ENCODE measurements at regions not wholly inside any gene's neighbourhood (a gene's known extent, or its start where the extent isn't known, plus 50 kb on each side); places are given as distances from the start of the nearest gene placed in this dataset.
A peak's percentile ranks its signal among the peaks of the same experiment; 100 is the strongest.
"Not testable (repeated sequence)": the region's sequence is repeated elsewhere in the genome, so short reads cannot be mapped to it uniquely, and the experiment has no call there.

DNA sequence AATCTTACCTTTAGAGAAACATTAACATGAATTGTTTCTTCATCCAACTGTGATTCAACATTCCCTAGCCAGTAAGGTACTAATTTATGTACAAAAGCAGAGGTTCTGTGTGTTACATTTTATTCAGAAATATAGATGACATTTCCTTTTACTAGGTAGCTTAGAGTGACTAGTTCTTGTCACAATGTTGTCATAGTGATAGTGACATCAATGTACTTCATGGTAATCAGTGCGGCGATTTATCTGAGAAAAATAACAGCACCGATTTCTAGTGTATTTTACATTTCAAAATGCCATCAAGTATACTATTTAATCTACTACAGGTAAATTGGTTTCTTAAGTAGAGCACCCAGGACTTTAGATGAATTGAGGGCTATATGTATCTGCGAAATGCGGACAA lies 72.1 kb upstream of the DGKB start:
- ATAC-seq = no peak
- FAIRE-seq = no peak

DNA sequence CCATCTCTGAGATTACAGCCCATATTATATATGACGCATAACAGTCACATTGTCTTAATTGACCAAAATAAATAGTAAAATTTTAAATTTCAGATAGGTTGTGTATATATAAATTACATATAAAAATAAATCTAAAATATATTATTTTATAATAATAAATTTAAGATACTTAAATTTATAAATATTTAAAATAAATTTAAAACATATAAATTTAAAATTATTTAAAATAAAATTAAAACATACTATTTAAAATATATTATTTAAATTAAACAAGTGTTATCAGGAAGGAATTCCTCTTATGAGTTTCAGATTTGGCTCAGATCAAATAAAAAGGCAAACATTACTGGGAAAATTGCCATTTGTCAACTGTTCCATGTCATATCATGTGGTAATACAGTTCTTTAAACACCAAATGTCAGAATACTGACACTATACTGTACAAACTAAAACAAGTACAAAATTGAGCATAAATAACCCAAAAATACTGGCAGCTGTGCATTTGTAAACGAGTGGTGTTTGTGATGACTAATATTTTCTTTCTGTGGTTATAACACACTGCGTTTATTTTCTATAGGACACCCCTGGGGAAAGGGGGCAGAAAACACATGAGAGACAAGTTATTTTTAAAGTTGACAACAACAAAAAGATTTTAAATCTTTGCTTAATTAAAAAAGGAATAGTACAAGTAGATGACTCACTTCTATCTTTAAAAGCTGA lies 71.3 kb upstream of the DGKB start:
- Histone ChIP-seq H3K4me3 (no peak overlapping the region), H3K9me3 (no peaks in the 10 kb centered on the region), H3K4me1 (peaks cover 6 to 12% (median 10%) of the 10 kb centered on the region in 3 donors), H3K36me3 (no peaks in the 10 kb centered on the region), H3K27ac (no peak overlapping the region), H3K27me3 (no peaks in the 10 kb centered on the region)
- intact Hi-C loops (cut with DNase I) = no loop called here
- ATAC-seq (peak; percentile 38 to 86 (median 70)), DNase-seq (no peak), FAIRE-seq (peak; percentile 95)
- TF ChIP-seq, protein P1, sequence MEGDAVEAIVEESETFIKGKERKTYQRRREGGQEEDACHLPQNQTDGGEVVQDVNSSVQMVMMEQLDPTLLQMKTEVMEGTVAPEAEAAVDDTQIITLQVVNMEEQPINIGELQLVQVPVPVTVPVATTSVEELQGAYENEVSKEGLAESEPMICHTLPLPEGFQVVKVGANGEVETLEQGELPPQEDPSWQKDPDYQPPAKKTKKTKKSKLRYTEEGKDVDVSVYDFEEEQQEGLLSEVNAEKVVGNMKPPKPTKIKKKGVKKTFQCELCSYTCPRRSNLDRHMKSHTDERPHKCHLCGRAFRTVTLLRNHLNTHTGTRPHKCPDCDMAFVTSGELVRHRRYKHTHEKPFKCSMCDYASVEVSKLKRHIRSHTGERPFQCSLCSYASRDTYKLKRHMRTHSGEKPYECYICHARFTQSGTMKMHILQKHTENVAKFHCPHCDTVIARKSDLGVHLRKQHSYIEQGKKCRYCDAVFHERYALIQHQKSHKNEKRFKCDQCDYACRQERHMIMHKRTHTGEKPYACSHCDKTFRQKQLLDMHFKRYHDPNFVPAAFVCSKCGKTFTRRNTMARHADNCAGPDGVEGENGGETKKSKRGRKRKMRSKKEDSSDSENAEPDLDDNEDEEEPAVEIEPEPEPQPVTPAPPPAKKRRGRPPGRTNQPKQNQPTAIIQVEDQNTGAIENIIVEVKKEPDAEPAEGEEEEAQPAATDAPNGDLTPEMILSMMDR (IDR thresholded peaks at IDR 0.05) = no peak
- WGBS, 2 donors = 44 to 46% methylated on average over 3 of the region's 3 CpGs

More for the DNA sequence above, 72.1 kb upstream of the DGKB start:
- WGBS, 2 donors = 67 to 69% methylated on average over 5 of the region's 5 CpGs
- H3K4me3 ChIP-seq = no peak overlapping the region
- no peaks in the 10 kb centered on the region for H3K36me3 ChIP-seq
- peaks cover 6 to 12% (median 10%) of the 10 kb centered on the region in 3 donors for H3K4me1 ChIP-seq
- no peaks in the 10 kb centered on the region for H3K27me3 ChIP-seq
- H3K27ac ChIP-seq = no peak overlapping the region
- no peaks in the 10 kb centered on the region for H3K9me3 ChIP-seq
- intact Hi-C loops (cut with DNase I) = no loop called here
- TF ChIP-seq, protein P1 (IDR thresholded peaks at IDR 0.05) = no peak
- DNase-seq = no peak

DNA sequence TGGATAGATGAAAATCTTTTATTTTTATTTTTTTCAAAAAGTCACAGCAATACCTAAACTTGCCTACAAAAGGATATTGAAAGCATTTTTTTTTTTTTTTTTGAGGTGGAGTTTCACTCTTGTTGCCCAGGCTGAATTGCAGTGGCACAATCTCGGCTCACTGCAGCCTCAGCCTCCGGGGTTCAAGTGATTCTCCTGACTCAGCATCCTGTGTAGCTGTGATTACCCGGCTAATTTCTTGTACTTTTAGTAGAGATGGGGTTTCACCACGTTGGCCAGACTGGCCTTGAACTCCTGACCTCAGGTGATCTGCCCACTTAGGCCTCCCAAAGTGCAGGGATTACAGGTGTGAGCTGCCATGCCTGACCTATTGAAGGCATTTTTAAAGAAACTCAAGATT lies 69.1 kb upstream of the DGKB start:
- H3K36me3 ChIP-seq; intact Hi-C loops (cut with DNase I); H3K9me3 ChIP-seq; H3K27ac ChIP-seq; DNase-seq; FAIRE-seq; ATAC-seq; H3K4me3 ChIP-seq; H3K27me3 ChIP-seq: not testable (repeated sequence)
- WGBS, 2 donors = 63 to 65% methylated on average over 4 of the region's 4 CpGs
- H3K4me1 ChIP-seq = peaks cover 6 to 12% (median 10%) of the 10 kb centered on the region in 3 donors

DNA sequence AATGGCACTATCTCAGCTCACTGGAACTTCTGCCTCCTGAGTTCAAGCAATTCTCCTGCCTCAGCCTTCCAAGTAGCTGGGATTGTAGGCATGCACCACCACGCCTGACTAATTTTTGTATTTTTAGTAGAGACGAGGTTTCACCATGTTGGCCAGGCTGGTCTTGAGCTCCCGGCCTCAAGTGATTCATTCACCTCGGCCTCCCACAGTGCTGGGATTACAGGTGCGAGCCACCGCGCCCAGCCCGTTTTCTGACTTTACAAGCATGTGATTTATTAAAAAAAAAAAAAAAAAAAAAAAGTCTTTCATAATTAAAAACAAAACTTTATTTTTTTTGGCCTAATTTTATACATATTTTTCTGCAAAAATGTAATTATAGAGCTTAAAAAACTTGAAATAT lies 64.8 kb upstream of the DGKB start:
- FAIRE-seq; DNase-seq; H3K36me3 ChIP-seq; H3K4me1 ChIP-seq; ATAC-seq; H3K4me3 ChIP-seq; H3K9me3 ChIP-seq; H3K27me3 ChIP-seq; intact Hi-C loops (cut with DNase I); H3K27ac ChIP-seq: not testable (repeated sequence)
- 93 to 96% methylated on average over 8 of the region's 8 CpGs for WGBS, 2 donors

DNA sequence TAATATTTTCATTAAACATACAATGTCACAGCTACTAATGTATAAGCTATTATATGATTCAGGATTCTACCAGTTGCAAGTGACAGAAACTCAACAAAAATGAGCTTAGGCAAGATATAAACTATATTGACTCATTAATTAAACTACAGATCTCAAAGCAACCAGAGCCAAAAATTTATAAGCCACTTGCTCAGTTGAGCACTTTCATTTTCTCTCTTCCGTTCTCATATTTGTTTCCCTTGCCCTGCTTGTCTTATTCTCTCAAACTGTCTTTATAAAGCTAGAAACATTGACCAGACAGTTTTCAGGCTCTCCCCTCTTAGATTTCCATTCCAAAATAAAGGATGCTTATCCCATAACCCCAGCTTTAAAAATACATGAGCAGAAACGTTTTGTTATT lies 60.2 kb upstream of the DGKB start:
- Histone ChIP-seq H3K4me3 (no peak overlapping the region), H3K36me3 (no peaks in the 10 kb centered on the region), H3K27ac (no peak overlapping the region), H3K4me1 (no peaks in the 10 kb centered on the region), H3K9me3 (no peaks in the 10 kb centered on the region), H3K27me3 (peaks cover 0 to 3% (median 0%) of the 10 kb centered on the region in 4 donors)
- no peak for DNase-seq
- no peak for ATAC-seq
- intact Hi-C loops (cut with DNase I) = no loop called here
- no peak for FAIRE-seq
- WGBS, 2 donors = 46 to 57% methylated on average over 2 of the region's 2 CpGs
- TF ChIP-seq, protein P1 (IDR thresholded peaks at IDR 0.05) = no peak

DNA sequence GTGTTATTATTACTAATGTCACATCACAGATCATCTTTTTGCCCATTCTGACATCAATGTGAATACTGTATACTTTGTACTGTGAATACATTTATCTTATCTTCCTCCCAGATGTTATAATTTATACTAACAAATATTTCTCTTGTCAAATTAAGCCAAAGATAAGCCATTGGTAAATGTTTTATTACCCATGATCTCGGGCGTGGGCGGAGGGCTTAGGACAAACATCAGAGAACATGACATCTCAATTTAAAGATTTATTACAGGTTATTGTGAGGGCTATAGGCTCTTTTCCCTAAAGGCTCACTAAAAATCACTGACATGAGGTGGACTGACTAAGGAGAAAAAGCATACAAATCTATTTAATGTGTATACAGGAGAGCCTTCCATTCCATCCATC lies 58.2 kb upstream of the DGKB start:
- WGBS, 2 donors = 14 to 21% methylated on average over 3 of the region's 3 CpGs
- H3K36me3 ChIP-seq = no peaks in the 10 kb centered on the region
- no peak overlapping the region for H3K4me3 ChIP-seq
- no peak for FAIRE-seq
- no peaks in the 10 kb centered on the region for H3K4me1 ChIP-seq
- H3K9me3 ChIP-seq = no peaks in the 10 kb centered on the region
- DNase-seq = no peak
- H3K27me3 ChIP-seq = peaks cover 0 to 3% (median 0%) of the 10 kb centered on the region in 4 donors
- intact Hi-C loops (cut with DNase I) = no loop called here
- TF ChIP-seq, protein P1 (IDR thresholded peaks at IDR 0.05) = no peak
- ATAC-seq = no peak
- H3K27ac ChIP-seq = no peak overlapping the region

All from pancreas (tissue), 10 donors.